ENCODE measurements at regions not wholly inside any gene's neighbourhood (a gene's known extent, or its start where the extent isn't known, plus 50 kb on each side); places are given as distances from the start of the nearest gene placed in this dataset.

DNA sequence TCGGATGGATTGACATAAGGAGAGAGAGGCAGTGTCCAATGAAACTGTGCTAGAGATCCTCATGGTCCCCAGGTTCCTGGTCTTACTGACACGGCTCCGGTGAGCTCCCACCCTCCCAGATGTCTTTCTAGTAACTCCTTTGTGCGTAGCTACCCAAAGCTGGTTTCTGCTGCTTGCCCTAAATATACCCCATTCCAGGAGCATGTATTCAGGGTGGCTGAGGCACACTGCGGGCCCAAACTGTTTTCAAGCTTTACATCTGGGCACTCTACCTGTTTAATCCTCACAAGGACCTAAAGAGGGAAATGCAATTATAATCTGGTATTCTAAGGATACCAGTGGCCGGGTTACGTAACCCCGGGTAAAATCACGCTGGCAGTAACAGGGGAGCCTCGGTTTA is 161.2 kb upstream of the NSMCE3 start:
- no peak overlapping the region for H3K4me3 ChIP-seq (ENCODE audit: low read depth, low read length)
- TF ChIP-seq, protein P1, sequence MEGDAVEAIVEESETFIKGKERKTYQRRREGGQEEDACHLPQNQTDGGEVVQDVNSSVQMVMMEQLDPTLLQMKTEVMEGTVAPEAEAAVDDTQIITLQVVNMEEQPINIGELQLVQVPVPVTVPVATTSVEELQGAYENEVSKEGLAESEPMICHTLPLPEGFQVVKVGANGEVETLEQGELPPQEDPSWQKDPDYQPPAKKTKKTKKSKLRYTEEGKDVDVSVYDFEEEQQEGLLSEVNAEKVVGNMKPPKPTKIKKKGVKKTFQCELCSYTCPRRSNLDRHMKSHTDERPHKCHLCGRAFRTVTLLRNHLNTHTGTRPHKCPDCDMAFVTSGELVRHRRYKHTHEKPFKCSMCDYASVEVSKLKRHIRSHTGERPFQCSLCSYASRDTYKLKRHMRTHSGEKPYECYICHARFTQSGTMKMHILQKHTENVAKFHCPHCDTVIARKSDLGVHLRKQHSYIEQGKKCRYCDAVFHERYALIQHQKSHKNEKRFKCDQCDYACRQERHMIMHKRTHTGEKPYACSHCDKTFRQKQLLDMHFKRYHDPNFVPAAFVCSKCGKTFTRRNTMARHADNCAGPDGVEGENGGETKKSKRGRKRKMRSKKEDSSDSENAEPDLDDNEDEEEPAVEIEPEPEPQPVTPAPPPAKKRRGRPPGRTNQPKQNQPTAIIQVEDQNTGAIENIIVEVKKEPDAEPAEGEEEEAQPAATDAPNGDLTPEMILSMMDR (IDR thresholded peaks at IDR 0.05; ENCODE audit: insufficient read depth, low read depth, low read length, missing control alignments): no peak
- DNase-seq (ENCODE audit: low read depth): no peak

DNA sequence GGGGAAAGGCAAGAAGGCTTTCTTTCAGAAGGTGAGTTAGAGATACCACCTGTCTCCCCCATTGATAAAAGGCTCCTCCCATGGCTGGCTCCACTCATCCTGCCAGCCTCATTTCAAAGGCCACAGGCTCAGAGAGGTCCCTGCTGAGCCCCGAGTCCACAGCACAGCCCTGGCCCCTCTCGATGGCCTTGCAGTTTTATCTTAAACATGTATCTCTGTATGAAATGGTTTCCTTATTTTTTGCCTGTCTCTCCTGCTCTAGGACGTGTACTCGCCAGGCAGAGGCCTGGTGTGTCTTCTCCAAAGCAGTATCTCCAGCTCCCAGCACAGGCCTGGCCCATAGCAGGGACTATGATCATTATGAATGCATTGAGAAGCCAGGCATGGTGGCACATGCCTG is 160.5 kb upstream of the NSMCE3 start:
- TF ChIP-seq, protein P1 (IDR thresholded peaks at IDR 0.05; ENCODE audit: insufficient read depth, low read depth, low read length, missing control alignments): no peak
- H3K4me3 ChIP-seq (ENCODE audit: low read depth, low read length): no peak overlapping the region
- no peak for DNase-seq (ENCODE audit: low read depth)

DNA sequence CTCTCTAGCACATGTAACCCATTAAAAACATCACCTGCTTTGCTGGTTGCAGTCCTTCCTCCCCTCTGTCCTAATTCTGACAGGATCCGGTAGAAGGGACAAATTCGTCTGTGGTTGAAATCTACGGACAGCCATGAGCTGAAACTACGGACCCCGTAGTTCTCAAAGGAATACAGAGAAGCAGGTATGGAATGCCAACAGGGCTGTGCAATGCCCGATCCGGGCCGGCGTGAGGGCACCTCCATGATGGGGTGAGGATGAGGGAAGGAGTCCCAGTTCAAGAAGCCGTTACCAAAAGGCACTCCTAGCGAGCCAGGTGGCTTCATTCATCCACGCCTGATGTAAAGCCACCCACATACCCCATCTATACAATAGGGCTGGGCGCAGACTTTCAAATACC is 160.0 kb upstream of the NSMCE3 start:
- no peak for DNase-seq (ENCODE audit: low read depth)
- TF ChIP-seq, protein P1 (IDR thresholded peaks at IDR 0.05; ENCODE audit: insufficient read depth, low read depth, low read length, missing control alignments): no peak
- H3K4me3 ChIP-seq (ENCODE audit: low read depth, low read length): no peak overlapping the region

DNA sequence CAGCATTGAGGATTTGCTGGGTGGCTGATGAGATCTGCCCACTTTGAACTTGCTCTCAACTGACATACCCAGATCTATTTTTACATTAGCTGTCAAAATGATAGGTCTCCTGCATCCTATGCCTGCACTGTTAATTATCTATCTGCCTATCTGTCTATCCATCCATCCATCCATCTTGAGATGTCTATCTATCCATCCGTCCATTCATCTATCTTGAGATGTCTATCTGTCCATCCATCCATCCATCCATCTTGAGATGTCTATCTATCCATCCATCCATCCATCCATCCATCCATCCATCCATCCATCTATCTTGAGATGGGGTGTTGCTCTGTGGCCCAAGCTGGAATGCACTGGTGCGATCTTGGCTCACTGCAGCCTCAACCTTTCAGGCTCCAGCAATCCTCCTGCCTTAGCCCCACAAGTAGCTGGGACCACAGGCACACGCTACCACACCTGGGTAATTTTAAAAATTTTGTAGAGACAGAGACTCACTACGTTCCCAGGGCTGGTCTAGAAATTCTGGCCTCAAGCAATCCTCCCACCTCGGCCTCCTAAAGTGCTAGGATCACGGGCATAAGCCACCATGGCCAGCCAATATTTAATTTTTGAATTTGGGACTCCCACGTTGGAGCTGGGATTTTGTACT is 159.4 kb upstream of the NSMCE3 start:
- TF ChIP-seq, protein P1 (IDR thresholded peaks at IDR 0.05; ENCODE audit: insufficient read depth, low read depth, low read length, missing control alignments): no peak
- no peak overlapping the region for H3K4me3 ChIP-seq (ENCODE audit: low read depth, low read length)
- DNase-seq (ENCODE audit: low read depth): no peak

DNA sequence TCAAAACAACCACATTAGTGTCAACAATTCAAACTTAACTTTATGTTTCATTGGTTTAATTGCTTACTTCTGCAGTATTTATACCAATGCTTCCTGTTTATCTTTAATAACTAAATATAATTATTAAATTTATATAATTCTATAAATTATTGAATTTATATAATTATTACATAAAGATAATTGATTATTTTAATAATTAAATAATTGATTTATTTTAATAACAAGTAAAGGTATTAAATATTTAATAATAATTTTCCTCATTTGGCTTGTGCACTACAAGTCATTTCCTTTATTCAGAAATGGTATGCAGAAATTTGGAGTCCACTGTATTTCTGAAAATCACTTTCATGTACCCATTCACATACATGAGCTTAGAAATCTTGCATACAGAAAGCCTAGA is 156.2 kb upstream of the NSMCE3 start:
- H3K4me3 ChIP-seq (ENCODE audit: low read depth, low read length): no peak overlapping the region
- TF ChIP-seq, protein P1 (IDR thresholded peaks at IDR 0.05; ENCODE audit: insufficient read depth, low read depth, low read length, missing control alignments): no peak
- DNase-seq (ENCODE audit: low read depth): no peak

DNA sequence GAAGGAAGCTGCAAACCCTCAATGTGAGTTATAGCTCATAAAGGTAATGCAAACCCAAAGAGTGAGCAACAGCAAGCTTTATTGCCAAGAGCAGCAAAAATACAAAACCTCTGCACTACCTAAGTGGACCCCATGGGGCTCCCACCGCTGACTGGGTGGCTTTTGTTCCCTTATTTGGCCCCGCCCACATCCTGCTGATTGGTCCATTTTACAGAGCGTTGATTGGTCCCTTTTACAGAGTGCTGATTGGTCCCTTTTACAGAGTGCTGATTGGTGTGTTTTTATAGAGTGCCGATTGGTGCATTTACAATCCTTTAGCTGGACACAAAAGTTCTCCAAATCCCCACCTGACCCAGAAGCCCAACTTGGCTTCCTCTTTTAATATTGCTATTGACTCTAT is 154.5 kb upstream of the NSMCE3 start:
- TF ChIP-seq, protein P1 (IDR thresholded peaks at IDR 0.05; ENCODE audit: insufficient read depth, low read depth, low read length, missing control alignments): no peak
- DNase-seq (ENCODE audit: low read depth): peak; percentile 6
- H3K4me3 ChIP-seq (ENCODE audit: low read depth, low read length): no peak overlapping the region

DNA sequence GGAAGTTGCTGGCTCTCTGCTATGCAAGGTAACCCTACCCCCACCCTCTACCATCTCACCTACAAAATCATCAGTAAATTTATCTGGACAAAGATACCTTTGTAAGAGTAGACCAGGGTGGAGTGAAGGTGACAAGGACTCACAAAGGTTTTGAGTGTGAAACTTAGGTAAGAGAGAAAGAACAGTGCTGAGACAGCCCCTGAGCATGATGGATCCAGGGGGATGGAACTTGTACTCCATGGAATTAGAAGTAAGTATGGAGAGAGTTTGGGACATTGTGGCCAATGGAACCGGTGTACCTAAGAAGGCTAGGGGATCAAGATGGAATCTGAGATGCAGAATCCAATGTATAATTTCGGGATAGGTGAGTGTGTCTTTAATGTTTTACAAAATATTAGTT is 153.0 kb upstream of the NSMCE3 start:
- TF ChIP-seq, protein P1 (IDR thresholded peaks at IDR 0.05; ENCODE audit: insufficient read depth, low read depth, low read length, missing control alignments): no peak
- DNase-seq (ENCODE audit: low read depth): no peak
- H3K4me3 ChIP-seq (ENCODE audit: low read depth, low read length): no peak overlapping the region
